PC-3 (cell line): ENCODE measurements at regions not wholly inside any gene's neighbourhood (a gene's known extent, or its start where the extent isn't known, plus 50 kb on each side); places are given as distances from the start of the nearest gene placed in this dataset.

Experiments used
- ATAC-seq: fragments of 200-7000 bp; cut with Tn5 transposase; 2 replicates; pipeline ENCODE4 v1.9.1; 2020; ENCODE audit warnings: mild to moderate bottlenecking, moderate library complexity
- BruUV-seq: library from RNA; stranded (reverse); fragments of 400-500 nt; replicated peaks from 2 replicates; lab custom pipeline; 2021; lab: Mats Ljungman, UMichigan
- CTCF ChIA-PET: fragments of 300-600 bp; sonication (Branson Sonifier 250); formaldehyde crosslinking; loops from one replicate; lab custom pipeline; 2022; ENCODE audit warnings: antibody characterized with exemption; lab: Charles Lee
- POLR2A ChIA-PET: fragments of 300-600 bp; sonication (Branson Sonifier 250); formaldehyde crosslinking; loops from one replicate; lab custom pipeline; 2022; ENCODE audit warnings: antibody characterized with exemption; ENCODE audit not compliant: unreplicated experiment; lab: Charles Lee
- DNase-seq: peaks from one replicate; pipeline ENCODE4 v3.0.0-alpha.2; 2015
- H2AFZ ChIP-seq: fragments of 300-600 bp; sonication (generic); 2 replicates; pipeline ENCODE4 v1.6.0; 2016; ENCODE audit warnings: antibody characterized with exemption, low read length
- H3F3A ChIP-seq: fragments of 300-600 bp; sonication (generic); one replicate; pipeline ENCODE4 v1.6.0; 2017; ENCODE audit warnings: antibody characterized with exemption, low read length, control low read depth, mild to moderate bottlenecking; ENCODE audit not compliant: unreplicated experiment
- H3K27ac ChIP-seq: fragments of 300-600 bp; sonication (generic); 2 replicates; pipeline ENCODE4 v1.5.1; 2016; ENCODE audit warnings: mild to moderate bottlenecking, low read length
- H3K27me3 ChIP-seq: fragments of 300-600 bp; sonication (generic); 2 replicates; pipeline ENCODE4 v1.6.1; 2016; ENCODE audit warnings: low read length, mixed read lengths
- H3K36me3 ChIP-seq: fragments of 300-600 bp; sonication (generic); 2 replicates; pipeline ENCODE4 v1.6.1; 2016; ENCODE audit warnings: low read depth, mixed run types, low read length, mixed read lengths
- H3K4me1 ChIP-seq: fragments of 300-600 bp; sonication (generic); 2 replicates; pipeline ENCODE4 v1.5.1; 2016; ENCODE audit warnings: low read length; ENCODE audit not compliant: insufficient read depth
- H3K4me2 ChIP-seq: fragments of 300-600 bp; sonication (generic); 2 replicates; pipeline ENCODE4 v1.6.0; 2016; ENCODE audit warnings: low read length
- H3K4me3 ChIP-seq: fragments of 300-600 bp; sonication (generic); 2 replicates; pipeline ENCODE4 v1.5.1; 2016; ENCODE audit warnings: mild to moderate bottlenecking, low read length, mixed read lengths
- H3K79me2 ChIP-seq: fragments of 300-600 bp; sonication (generic); 2 replicates; pipeline ENCODE4 v1.6.1; 2017; ENCODE audit warnings: low read length, mixed read lengths
- H3K9ac ChIP-seq: fragments of 300-600 bp; sonication (generic); 2 replicates; pipeline ENCODE4 v1.6.0; 2016; ENCODE audit warnings: mild to moderate bottlenecking, low read length
- H3K9me2 ChIP-seq: fragments of 300-600 bp; sonication (generic); replicated peaks from 2 replicates; pipeline ENCODE4 v1.6.1; 2016; ENCODE audit warnings: mixed run types, low read length, mixed read lengths
- H3K9me3 ChIP-seq: fragments of 300-600 bp; sonication (generic); 2 replicates; pipeline ENCODE4 v1.6.1; 2016; ENCODE audit warnings: low read length, mixed read lengths
- H4K20me1 ChIP-seq: fragments of 300-600 bp; sonication (generic); 2 replicates; pipeline ENCODE4 v1.6.1; 2016; ENCODE audit warnings: low read length, mixed read lengths
- EZH2 ChIP-seq: fragments of 300-600 bp; sonication (generic); IDR thresholded peaks from one replicate; pipeline ENCODE4 v1.6.1; 2017; ENCODE audit warnings: antibody characterized with exemption, mild to moderate bottlenecking, low read length; ENCODE audit not compliant: unreplicated experiment
- EZH2phosphoT487 ChIP-seq: fragments of 300-600 bp; sonication (generic); IDR thresholded peaks from 2 replicates; pipeline ENCODE4 v1.6.1; 2018; ENCODE audit warnings: mild to moderate bottlenecking, antibody characterized with exemption, low read length, borderline replicate concordance
- intact Hi-C: fragments of 100-400 bp; cut with micrococcal nuclease; formaldehyde crosslinking; loops from 2 replicates; pipeline ENCODE4 v1.9.0; 2023
- TF ChIP-seq, protein P1 (sequence below): fragments of 300-600 bp; sonication (generic); conservative IDR thresholded peaks from 2 replicates; pipeline ENCODE4 v1.5.1; 2017; ENCODE audit warnings: antibody characterized with exemption, low read depth, mild to moderate bottlenecking, low read length

DNA sequence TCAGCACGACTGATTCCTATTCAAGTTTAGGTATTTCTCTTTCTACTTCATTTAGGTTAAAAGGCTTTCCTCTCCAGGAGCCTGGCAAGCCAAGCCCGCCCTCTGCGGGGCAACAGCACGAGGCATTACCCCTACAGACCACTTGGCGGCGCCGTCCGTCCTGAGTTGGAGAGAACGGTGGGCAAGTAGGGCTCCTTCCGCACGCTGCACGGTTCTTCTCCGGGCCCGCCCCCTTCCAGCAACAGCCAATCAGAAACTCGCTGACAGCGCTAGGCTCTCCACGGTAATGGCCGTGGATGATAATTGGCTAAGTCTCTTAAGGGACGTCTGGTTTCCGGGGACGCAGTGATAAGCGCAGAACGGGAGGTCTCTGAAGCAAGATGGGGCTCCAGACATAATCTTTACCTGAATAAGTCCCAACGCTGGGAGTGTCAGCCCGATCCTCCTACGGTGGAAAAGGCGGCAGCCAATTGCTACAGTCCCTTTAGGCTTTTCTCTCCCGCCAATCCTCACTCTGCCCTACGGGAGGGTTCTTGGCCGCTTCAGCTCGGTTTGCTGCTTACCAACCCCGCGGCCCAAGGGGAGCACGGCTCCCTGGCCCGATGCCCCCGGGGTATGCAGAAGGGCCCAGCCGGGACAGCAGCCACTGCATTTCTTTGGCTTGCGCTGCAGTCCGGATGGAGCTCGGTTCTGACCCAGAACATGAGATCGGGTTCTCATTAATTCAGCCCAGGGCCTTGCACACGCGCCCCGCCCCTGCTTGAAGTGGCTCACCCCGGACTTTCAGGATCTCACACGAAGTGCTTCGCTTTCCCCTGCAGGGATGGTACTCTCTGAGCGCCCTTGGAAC lies 206.9 kb upstream of the PKDCC start:
- intact Hi-C loops, result no loop called here

DNA sequence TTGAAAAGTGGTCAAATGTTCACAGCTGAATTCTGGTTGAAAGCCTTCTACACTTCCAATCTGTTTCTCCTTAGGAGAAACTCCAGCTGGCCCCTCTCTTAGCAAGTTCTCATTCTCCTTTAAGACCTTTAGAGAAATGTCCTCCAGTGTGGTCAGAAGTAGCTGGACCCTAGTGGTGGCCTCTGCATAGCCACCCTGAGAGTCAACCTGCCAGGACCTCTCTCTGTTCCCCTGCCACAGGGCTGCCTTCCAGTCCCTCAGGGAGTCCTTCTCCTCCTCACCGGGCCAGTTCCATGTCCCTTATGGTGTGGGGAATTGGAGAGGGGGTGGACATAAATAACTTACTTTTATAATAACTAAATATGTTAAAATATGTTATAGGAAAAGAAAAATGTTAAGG lies 200.9 kb upstream of the PKDCC start:
- H2AFZ ChIP-seq, result no peak overlapping the region
- H4K20me1 ChIP-seq, result no peaks in the 10 kb centered on the region
- no peak for DNase-seq
- no peak overlapping the region for H3K4me3 ChIP-seq
- no peak overlapping the region for H3K9ac ChIP-seq
- H3F3A ChIP-seq, result no peaks in the 10 kb centered on the region
- no peak for TF ChIP-seq EZH2phosphoT487
- ChIA-PET POLR2A (no interaction called here), CTCF (no interaction called here)
- no peaks in the 10 kb centered on the region for H3K9me3 ChIP-seq
- intact Hi-C loops, result no loop called here
- peaks cover 8% of the 10 kb centered on the region for H3K4me1 ChIP-seq
- no peak overlapping the region for H3K27ac ChIP-seq
- H3K36me3 ChIP-seq, result no peaks in the 10 kb centered on the region
- no TSS peak for BruUV-seq
- no peak for ATAC-seq
- no peaks in the 10 kb centered on the region for H3K27me3 ChIP-seq
- H3K9me2 ChIP-seq, result no peaks in the 10 kb centered on the region
- no peaks in the 10 kb centered on the region for H3K79me2 ChIP-seq
- H3K4me2 ChIP-seq, result no peak overlapping the region

More for the DNA sequence above, 206.9 kb upstream of the PKDCC start:
- Histone ChIP-seq H3K4me3 (peak overlapping the region; percentile 70), H3K36me3 (no peaks in the 10 kb centered on the region), H3K4me1 (peaks cover 12% of the 10 kb centered on the region), H3F3A (no peaks in the 10 kb centered on the region), H3K9me3 (no peaks in the 10 kb centered on the region), H3K9me2 (no peaks in the 10 kb centered on the region), H3K27me3 (no peaks in the 10 kb centered on the region), H3K79me2 (no peaks in the 10 kb centered on the region), H3K9ac (peak overlapping the region; percentile 66), H3K27ac (no peak overlapping the region), H3K4me2 (peak overlapping the region; percentile 87), H2AFZ (peak overlapping the region; percentile 91), H4K20me1 (no peaks in the 10 kb centered on the region)
- CTCF ChIA-PET, result interaction anchor here (0.5 to 0.7 kb wide), 2 partner anchors 261 to 292 kb away, joined by 3 to 6 read pairs; no protein-coding TSS in a partner anchor
- TF ChIP-seq, protein P1, sequence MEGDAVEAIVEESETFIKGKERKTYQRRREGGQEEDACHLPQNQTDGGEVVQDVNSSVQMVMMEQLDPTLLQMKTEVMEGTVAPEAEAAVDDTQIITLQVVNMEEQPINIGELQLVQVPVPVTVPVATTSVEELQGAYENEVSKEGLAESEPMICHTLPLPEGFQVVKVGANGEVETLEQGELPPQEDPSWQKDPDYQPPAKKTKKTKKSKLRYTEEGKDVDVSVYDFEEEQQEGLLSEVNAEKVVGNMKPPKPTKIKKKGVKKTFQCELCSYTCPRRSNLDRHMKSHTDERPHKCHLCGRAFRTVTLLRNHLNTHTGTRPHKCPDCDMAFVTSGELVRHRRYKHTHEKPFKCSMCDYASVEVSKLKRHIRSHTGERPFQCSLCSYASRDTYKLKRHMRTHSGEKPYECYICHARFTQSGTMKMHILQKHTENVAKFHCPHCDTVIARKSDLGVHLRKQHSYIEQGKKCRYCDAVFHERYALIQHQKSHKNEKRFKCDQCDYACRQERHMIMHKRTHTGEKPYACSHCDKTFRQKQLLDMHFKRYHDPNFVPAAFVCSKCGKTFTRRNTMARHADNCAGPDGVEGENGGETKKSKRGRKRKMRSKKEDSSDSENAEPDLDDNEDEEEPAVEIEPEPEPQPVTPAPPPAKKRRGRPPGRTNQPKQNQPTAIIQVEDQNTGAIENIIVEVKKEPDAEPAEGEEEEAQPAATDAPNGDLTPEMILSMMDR, result peak; percentile 97
- TF ChIP-seq EZH2, result no peak
- POLR2A ChIA-PET, result no interaction called here
- DNase-seq, result peak; percentile 97
- BruUV-seq, result TSS peak; percentile 91
- peak; percentile 99 for ATAC-seq

DNA sequence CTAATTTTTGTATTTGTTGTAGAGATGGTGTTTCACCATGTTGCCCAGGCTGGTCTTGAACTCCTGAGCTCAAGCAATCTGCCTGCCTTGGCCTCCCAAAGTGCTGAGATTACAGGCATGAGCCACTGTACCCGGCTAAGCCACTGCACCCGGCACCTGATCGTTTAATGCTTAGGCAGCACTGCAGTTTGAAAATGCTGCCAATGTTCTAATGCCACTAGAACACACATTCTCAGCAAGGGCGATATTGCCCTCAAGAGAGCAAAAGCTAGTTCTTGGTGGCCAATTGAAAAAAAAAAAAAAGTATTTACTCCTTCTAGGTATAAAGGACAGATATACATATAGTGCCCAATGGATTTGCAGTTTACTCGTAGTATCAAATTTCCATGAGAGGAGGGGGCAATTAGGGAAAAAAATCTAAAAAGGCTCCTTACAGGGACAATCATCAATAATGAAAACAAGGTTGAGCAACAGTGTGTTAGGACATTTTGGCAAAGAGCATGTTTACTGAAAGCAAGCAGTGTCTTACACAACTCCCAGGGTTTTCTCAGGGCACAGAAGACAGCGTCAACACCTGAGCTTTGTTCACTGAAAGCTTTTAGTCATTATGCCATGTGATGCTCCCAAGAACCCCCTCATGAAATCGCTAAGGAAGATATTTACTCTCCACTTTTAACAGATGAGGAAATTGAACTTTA lies 199.9 kb upstream of the PKDCC start:
- Histone ChIP-seq H3K27me3 (no peaks in the 10 kb centered on the region), H3F3A (no peaks in the 10 kb centered on the region), H3K9me3 (no peaks in the 10 kb centered on the region), H3K79me2 (no peaks in the 10 kb centered on the region), H3K36me3 (no peaks in the 10 kb centered on the region), H3K4me1 (peaks cover 7% of the 10 kb centered on the region), H3K9me2 (no peaks in the 10 kb centered on the region), H3K9ac (no peak overlapping the region), H2AFZ (no peak overlapping the region), H4K20me1 (no peaks in the 10 kb centered on the region), H3K27ac (no peak overlapping the region), H3K4me2 (peak overlapping the region; percentile 18; the same call in 1 of the 2 replicates), H3K4me3 (no peak overlapping the region)
- ATAC-seq (no peak), DNase-seq (peak; percentile 47)
- intact Hi-C loops, result no loop called here
- TF ChIP-seq, protein P1, result no peak
- no peak for TF ChIP-seq EZH2phosphoT487
- ChIA-PET POLR2A (no interaction called here), CTCF (no interaction called here)
- no TSS peak for BruUV-seq
